NOMO-1 (cell line): ENCODE measurements at regions not wholly inside any gene's neighbourhood (a gene's known extent, or its start where the extent isn't known, plus 50 kb on each side); places are given as distances from the start of the nearest gene placed in this dataset.
A peak's percentile ranks its signal among the peaks of the same experiment; 100 is the strongest.

Experiments
- DNase-seq, 2 experiments: peaks; one replicate each; lab custom pipeline; 2025; ENCODE audit not compliant: unreplicated experiment in 2 of 2; lab: John Stamatoyannopoulos, UW

GRCh38 chr1:30638811-30639210 lies 84.6 kb downstream of the MATN1 start:
- no peak for DNase-seq

- DNase-seq = no peak
Observed at GRCh38 chr1:30638086-30638485, 85.3 kb downstream of the MATN1 start.

GRCh38 chr1:30637183-30637980 lies 86.0 kb downstream of the MATN1 start:
- DNase-seq = no peak

- DNase-seq = no peak
Observed at GRCh38 chr1:30636621-30637020, 86.8 kb downstream of the MATN1 start.

GRCh38 chr1:30635391-30635975 lies 87.9 kb downstream of the MATN1 start:
- DNase-seq = no peak

- DNase-seq = no peak
Observed at GRCh38 chr1:30634507-30634906, 88.9 kb downstream of the MATN1 start.

- no peak for DNase-seq
Observed at GRCh38 chr1:30633294-30633693, 90.1 kb downstream of the MATN1 start.

GRCh38 chr1:30632481-30632880 lies 90.9 kb downstream of the MATN1 start:
- peak in 1 of 2 experiments; percentile 18 for DNase-seq

GRCh38 chr1:30631700-30632099 lies 91.7 kb downstream of the MATN1 start:
- no peak for DNase-seq

- DNase-seq = no peak
Observed at GRCh38 chr1:30629501-30629900, 93.9 kb downstream of the MATN1 start.

- no peak for DNase-seq
Observed at GRCh38 chr1:30627994-30628393, 95.4 kb downstream of the MATN1 start.

- DNase-seq = no peak
Observed at GRCh38 chr1:30627206-30627605, 96.2 kb downstream of the MATN1 start.

GRCh38 chr1:30623431-30623830 lies 100.0 kb downstream of the MATN1 start:
- no peak for DNase-seq

- no peak for DNase-seq
Observed at GRCh38 chr1:30619619-30620018, 103.8 kb downstream of the MATN1 start.

GRCh38 chr1:30618335-30618747 lies 105.0 kb downstream of the MATN1 start:
- DNase-seq = no peak

GRCh38 chr1:30616759-30617158 lies 106.6 kb downstream of the MATN1 start:
- DNase-seq = no peak

GRCh38 chr1:30615816-30616590 lies 107.4 kb downstream of the MATN1 start:
- no peak for DNase-seq

- no peak for DNase-seq
Observed at GRCh38 chr1:30615076-30615795, 108.1 kb downstream of the MATN1 start.

- DNase-seq = no peak
Observed at GRCh38 chr1:30613188-30613587, 110.2 kb downstream of the MATN1 start.

- DNase-seq = no peak
Observed at GRCh38 chr1:30612536-30613065, 110.8 kb downstream of the MATN1 start.
